ENCODE measurements at regions not wholly inside any gene's neighbourhood (a gene's known extent, or its start where the extent isn't known, plus 50 kb on each side); places are given as distances from the start of the nearest gene placed in this dataset.

DNA sequence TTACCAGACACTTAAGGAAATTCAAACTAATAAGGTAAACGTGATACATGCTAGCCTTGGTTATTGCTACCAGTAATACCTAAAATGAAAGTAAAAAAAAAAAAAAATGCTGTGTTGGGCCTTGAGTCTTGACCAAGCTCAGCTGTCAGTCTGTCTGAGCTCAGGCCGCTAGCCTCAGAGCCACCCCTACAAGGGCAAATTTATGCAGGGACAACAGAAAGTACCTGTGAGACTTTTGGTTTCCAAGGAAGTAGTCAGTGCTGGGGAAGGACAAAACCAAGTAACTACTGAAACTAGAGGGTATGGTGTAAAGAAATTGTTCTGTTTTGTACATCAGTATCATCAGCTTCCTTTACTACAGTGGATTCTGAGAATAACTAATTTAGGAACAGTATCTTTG is 134.3 kb upstream of the SLITRK5 start:
- TF ChIP-seq, protein P1, sequence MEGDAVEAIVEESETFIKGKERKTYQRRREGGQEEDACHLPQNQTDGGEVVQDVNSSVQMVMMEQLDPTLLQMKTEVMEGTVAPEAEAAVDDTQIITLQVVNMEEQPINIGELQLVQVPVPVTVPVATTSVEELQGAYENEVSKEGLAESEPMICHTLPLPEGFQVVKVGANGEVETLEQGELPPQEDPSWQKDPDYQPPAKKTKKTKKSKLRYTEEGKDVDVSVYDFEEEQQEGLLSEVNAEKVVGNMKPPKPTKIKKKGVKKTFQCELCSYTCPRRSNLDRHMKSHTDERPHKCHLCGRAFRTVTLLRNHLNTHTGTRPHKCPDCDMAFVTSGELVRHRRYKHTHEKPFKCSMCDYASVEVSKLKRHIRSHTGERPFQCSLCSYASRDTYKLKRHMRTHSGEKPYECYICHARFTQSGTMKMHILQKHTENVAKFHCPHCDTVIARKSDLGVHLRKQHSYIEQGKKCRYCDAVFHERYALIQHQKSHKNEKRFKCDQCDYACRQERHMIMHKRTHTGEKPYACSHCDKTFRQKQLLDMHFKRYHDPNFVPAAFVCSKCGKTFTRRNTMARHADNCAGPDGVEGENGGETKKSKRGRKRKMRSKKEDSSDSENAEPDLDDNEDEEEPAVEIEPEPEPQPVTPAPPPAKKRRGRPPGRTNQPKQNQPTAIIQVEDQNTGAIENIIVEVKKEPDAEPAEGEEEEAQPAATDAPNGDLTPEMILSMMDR (IDR thresholded peaks at IDR 0.05): no peak
- TF ChIP-seq POLR2A (IDR thresholded peaks at IDR 0.05; ENCODE audit: low read length) (no peak), JUN (IDR thresholded peaks at IDR 0.05) (no peak), EHF (CRISPR knock-in tag; IDR thresholded peaks at IDR 0.05) (no peak), FOSL2 (IDR thresholded peaks at IDR 0.05) (no peak), FOSL2 (CRISPR knock-in tag; IDR thresholded peaks at IDR 0.05) (no peak), MYC (IDR thresholded peaks at IDR 0.05; ENCODE audit: borderline replicate concordance, low read length) (no peak), EP300 (IDR thresholded peaks at IDR 0.05) (no peak), SREBF2 (IDR thresholded peaks at IDR 0.05) (no peak)
- TF ChIP-seq, protein P2, sequence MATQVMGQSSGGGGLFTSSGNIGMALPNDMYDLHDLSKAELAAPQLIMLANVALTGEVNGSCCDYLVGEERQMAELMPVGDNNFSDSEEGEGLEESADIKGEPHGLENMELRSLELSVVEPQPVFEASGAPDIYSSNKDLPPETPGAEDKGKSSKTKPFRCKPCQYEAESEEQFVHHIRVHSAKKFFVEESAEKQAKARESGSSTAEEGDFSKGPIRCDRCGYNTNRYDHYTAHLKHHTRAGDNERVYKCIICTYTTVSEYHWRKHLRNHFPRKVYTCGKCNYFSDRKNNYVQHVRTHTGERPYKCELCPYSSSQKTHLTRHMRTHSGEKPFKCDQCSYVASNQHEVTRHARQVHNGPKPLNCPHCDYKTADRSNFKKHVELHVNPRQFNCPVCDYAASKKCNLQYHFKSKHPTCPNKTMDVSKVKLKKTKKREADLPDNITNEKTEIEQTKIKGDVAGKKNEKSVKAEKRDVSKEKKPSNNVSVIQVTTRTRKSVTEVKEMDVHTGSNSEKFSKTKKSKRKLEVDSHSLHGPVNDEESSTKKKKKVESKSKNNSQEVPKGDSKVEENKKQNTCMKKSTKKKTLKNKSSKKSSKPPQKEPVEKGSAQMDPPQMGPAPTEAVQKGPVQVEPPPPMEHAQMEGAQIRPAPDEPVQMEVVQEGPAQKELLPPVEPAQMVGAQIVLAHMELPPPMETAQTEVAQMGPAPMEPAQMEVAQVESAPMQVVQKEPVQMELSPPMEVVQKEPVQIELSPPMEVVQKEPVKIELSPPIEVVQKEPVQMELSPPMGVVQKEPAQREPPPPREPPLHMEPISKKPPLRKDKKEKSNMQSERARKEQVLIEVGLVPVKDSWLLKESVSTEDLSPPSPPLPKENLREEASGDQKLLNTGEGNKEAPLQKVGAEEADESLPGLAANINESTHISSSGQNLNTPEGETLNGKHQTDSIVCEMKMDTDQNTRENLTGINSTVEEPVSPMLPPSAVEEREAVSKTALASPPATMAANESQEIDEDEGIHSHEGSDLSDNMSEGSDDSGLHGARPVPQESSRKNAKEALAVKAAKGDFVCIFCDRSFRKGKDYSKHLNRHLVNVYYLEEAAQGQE (IDR thresholded peaks at IDR 0.05): no peak
